GM21619 (cell line): ENCODE measurements at regions not wholly inside any gene's neighbourhood (a gene's known extent, or its start where the extent isn't known, plus 50 kb on each side); places are given as distances from the start of the nearest gene placed in this dataset.
"Not testable (repeated sequence)": the region's sequence is repeated elsewhere in the genome, so short reads cannot be mapped to it uniquely, and the experiment has no call there.

ENCODE experiments used
- ATAC-seq: cut with Tn5 transposase; IDR thresholded peaks from one replicate; pipeline ENCODE4 v1.9.1; 2021; ENCODE audit not compliant: unreplicated experiment

- ATAC-seq = no peak
Measured at GRCh38 chr5:72599519-72600370, 92.5 kb upstream of the ZNF366 start.

- ATAC-seq = no peak
Measured at GRCh38 chr5:72599065-72599433, 91.8 kb upstream of the ZNF366 start.

GRCh38 chr5:72598401-72599064, 91.3 kb upstream of the ZNF366 start:
- ATAC-seq = no peak

DNA sequence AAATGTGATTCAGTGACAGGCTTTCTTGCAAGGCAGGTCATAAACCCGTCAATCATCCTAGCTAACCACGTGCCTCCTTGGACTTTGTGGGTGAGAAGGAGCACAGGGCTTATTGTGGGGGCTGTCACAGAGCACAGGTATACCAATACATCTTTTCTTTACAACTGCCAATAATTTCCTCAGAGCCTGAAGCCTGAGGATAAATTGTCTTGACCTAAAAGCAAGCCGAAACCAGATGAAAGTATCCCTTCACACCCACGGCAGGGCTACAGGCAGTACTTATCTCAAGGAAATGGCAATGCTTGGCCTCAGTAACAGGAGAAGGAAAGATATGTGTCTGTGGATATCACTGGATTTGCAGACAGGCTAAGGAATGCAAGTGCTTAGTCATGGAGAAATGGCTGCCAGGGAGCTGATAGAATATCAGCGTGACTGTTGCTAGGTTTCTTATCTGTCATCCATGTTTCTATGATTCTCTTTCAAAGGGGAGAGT, 90.3 kb upstream of the ZNF366 start:
- no peak for ATAC-seq

- no peak for ATAC-seq
Measured at GRCh38 chr5:72596956-72597355, 89.7 kb upstream of the ZNF366 start.

DNA sequence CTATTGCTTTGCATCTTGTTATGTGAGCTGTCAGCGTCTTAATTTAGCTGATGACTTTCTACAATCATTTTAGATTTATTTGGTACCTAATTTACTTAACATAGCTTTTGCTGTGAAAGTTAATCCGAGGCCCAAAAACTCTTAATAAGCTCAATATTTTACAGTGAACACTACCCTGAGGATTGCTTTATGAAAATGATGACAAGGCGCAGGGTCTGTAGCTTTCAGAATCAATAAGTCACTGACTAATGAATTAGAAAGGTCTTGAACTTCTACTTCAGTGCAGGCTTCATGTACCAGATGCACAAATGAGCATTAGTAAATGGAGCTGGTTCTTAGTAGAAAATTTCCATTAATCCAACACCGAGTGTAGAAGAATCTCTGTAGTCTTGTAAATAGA, 81.4 kb upstream of the ZNF366 start:
- no peak for ATAC-seq

GRCh38 chr5:72587661-72588308, 80.6 kb upstream of the ZNF366 start:
- no peak for ATAC-seq

GRCh38 chr5:72586788-72587530, 79.7 kb upstream of the ZNF366 start:
- no peak for ATAC-seq

DNA sequence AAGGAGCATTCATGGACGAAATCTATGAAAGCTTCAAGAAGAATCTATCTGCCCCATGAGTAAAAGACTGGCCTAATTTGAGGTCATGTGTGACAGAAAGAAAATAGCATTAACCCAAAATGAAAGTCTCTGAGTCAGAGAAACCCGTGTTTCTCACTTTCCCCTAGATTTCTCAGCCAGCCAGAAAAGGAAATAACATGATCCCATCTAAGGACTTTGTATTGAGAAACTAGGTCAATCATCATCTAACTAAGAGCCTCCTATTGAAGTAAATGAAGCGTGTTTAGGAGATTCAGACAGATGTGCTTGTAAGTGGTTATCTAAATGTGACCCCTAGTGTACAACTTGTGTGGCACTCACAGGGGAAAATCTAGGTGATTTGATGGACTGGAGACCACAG, 77.3 kb upstream of the ZNF366 start:
- peak; percentile 75 for ATAC-seq

DNA sequence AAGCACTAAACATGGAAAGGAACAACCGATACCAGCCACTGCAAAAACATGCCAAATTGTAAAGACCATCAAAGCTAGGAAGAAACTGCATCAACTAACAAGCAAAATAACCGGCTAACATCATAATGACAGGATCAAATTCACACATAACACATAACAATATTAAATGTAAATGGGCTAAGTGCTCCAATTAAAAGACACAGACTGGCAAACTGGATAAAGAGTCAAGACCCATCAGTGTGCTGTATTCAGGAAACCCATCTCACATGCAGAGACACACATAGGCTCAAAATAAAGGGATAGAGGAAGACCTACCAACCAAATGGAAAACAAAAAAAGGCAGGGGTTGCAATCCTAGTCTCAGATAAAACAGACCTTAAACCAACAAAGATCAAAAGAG, 72.1 kb upstream of the ZNF366 start:
- ATAC-seq = not testable (repeated sequence)

- no peak for ATAC-seq
Measured at GRCh38 chr5:72572236-72572765, 65.1 kb upstream of the ZNF366 start.

- ATAC-seq = no peak
Measured at GRCh38 chr5:72569408-72569944, 62.3 kb upstream of the ZNF366 start.

- ATAC-seq = no peak
Measured at GRCh38 chr5:72566746-72567145, 59.5 kb upstream of the ZNF366 start.

DNA sequence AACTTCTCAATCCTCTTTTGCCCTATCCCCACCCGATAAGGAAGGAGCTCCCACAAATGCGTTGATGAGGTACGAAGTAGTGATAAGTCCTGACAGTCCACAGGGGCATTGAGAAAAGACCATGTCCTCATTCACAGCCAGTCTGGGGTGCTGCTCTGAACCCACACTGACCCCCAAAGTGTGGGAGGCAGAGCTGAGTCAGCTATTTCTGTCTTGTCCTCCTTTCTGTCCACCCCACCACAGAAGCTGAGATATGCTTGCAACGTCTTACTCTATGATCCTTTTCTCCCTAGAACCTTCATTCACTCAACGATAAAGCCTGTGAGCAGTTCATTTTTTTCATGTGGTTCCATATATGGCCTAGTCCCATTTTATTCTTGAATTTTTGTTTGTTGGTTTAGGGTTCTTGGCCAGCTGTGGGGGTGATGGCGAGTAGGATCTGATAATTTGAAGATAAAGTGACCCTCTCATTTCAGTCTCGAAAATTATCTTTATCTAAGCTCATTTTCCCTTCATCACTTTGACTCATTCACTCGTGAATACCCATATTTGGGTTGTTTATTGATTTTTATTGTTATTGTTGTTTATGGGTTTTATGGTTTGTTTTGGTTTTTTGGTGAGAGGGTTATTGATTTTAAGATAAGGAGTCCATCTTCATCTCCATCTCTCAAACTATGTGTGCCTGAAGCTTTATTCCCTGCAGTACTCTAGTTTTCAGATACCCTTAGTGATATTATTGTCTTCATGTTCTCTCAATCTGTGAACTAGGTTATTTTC, 58.5 kb upstream of the ZNF366 start:
- ATAC-seq = no peak

GRCh38 chr5:72562717-72563116, 55.5 kb upstream of the ZNF366 start:
- no peak for ATAC-seq

- no peak for ATAC-seq
Measured at GRCh38 chr5:72561148-72561972, 54.1 kb upstream of the ZNF366 start.

DNA sequence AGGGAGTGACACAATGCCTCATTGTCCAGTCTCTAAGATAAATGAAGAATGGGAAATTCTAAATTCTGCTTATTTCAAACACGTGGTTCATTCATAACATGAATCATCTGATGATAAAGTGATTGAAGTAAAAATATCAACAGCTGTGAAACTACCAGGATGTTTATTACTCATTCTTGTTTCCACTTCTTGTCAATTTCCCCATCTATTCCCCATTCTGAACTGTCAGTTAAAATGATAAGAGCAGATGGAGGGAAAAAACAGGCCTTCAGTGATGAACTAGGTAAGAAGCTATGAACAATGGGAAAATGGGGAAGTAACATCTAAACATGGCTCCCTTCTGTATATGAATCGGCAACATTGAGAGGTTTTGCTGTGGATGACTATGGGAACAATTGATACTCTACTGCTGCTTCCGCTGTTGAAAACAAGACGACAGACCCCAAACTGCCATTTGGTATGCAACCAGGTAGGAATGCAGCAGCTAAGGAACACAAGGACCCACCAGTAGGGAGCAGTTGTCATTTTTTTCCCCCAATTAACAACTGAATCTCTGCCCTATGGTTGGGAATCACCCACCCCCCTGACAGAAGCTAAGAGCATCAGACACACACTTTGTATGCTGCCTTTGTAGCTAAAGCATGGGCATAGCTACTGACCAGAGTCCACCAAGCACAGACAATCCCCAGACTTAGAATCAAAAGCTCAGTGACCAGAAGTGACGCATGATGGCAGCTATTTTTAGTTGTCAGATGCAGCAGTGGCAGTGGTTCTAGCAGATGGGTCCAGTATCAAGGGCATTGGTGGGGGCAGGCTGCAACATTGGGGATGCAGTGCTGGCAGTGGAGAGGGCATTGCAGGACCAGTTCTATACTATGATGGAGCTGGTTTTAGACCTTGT, 52.9 kb upstream of the ZNF366 start:
- no peak for ATAC-seq

DNA sequence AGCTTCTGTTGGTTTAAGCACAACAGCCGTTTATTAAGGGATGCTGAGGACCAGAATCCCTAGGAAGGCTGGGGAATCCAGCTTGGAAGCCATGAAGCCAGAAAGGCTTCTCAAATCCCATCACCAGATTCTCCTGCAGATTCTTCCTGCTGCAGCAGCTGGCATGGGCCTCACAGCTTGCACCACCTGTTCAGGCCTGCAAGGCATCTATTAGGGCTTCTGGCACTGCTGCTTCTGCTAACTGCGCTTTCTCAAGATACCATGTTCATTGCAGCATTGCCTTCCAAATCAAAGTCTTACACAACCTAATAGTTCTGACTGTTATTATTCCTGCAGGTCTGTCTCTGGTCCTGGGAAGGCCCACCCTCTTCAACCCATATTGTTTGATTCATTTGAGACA, 51.2 kb upstream of the ZNF366 start:
- no peak for ATAC-seq
